Smooth muscle cell (in vitro differentiated cells): ENCODE measurements at regions not wholly inside any gene's neighbourhood (a gene's known extent, or its start where the extent isn't known, plus 50 kb on each side); places are given as distances from the start of the nearest gene placed in this dataset.
"Not testable (repeated sequence)": the region's sequence is repeated elsewhere in the genome, so short reads cannot be mapped to it uniquely, and the experiment has no call there.

Experiments
- DNase-seq: peaks from one replicate; lab custom pipeline; 2025; ENCODE audit not compliant: unreplicated experiment; lab: John Stamatoyannopoulos, UW
- H2AFZ ChIP-seq: fragments of 200-600 bp; sonication (generic); 2 replicates; pipeline ENCODE4 v1.6.0; 2016; ENCODE audit warnings: antibody characterized with exemption, low read depth, mild to moderate bottlenecking
- H3F3A ChIP-seq: fragments of 200-600 bp; sonication (generic); 2 replicates; pipeline ENCODE4 v1.6.0; 2017; ENCODE audit warnings: antibody characterized with exemption, low read depth
- H3K27ac ChIP-seq: fragments of 200-600 bp; sonication (generic); 2 replicates; pipeline ENCODE4 v1.5.1; 2016; ENCODE audit warnings: low read depth, mild to moderate bottlenecking
- H3K27me3 ChIP-seq: fragments of 200-600 bp; sonication (generic); 2 replicates; pipeline ENCODE4 v1.6.1; 2016; ENCODE audit warnings: low read depth, mild to moderate bottlenecking
- H3K36me3 ChIP-seq: fragments of 200-600 bp; sonication (generic); 2 replicates; pipeline ENCODE4 v1.5.1; 2016; ENCODE audit warnings: low read depth
- H3K4me1 ChIP-seq: fragments of 200-600 bp; sonication (generic); 2 replicates; pipeline ENCODE4 v1.5.1; 2016; ENCODE audit warnings: low read depth
- H3K4me2 ChIP-seq: fragments of 200-600 bp; sonication (generic); 2 replicates; pipeline ENCODE4 v1.6.0; 2016; ENCODE audit warnings: mild to moderate bottlenecking
- H3K4me3 ChIP-seq: fragments of 200-600 bp; sonication (generic); 2 replicates; pipeline ENCODE4 v1.5.1; 2016; ENCODE audit warnings: mild to moderate bottlenecking
- H3K79me2 ChIP-seq: fragments of 200-600 bp; sonication (generic); 2 replicates; pipeline ENCODE4 v1.6.0; 2016; ENCODE audit warnings: low read depth, mild to moderate bottlenecking
- H3K9ac ChIP-seq: fragments of 200-600 bp; sonication (generic); 2 replicates; pipeline ENCODE4 v1.6.0; 2016; ENCODE audit warnings: low read depth
- H3K9me3 ChIP-seq: fragments of 200-600 bp; sonication (generic); replicated peaks from 2 replicates; pipeline ENCODE4 v1.5.1; 2016; ENCODE audit warnings: low read depth
- H4K20me1 ChIP-seq: fragments of 200-600 bp; sonication (generic); 2 replicates; pipeline ENCODE4 v1.6.0; 2016; ENCODE audit warnings: low read depth
- CTCF ChIP-seq: fragments of 200-600 bp; sonication (generic); IDR thresholded peaks from 2 replicates; pipeline ENCODE4 v1.5.1; 2017; ENCODE audit warnings: borderline replicate concordance, mild to moderate bottlenecking, antibody characterized with exemption; ENCODE audit not compliant: insufficient read depth, poor library complexity, severe bottlenecking
- WGBS: methylation state at CpG from one replicate; pipeline ENCODE4 v1.1.7; 2016; ENCODE audit warnings: low lambda C conversion rate; 5-methylcytosine and 5-hydroxymethylcytosine counted together

- Histone ChIP-seq H2AFZ (no peak overlapping the region), H3K27me3 (no peaks in the 10 kb centered on the region), H4K20me1 (no peaks in the 10 kb centered on the region), H3K36me3 (no peaks in the 10 kb centered on the region), H3K4me1 (no peaks in the 10 kb centered on the region), H3K9me3 (no peaks in the 10 kb centered on the region), H3K9ac (no peak overlapping the region), H3K4me3 (no peak overlapping the region), H3K4me2 (peak overlapping the region; percentile 11), H3K27ac (no peak overlapping the region), H3K79me2 (no peaks in the 10 kb centered on the region), H3F3A (no peaks in the 10 kb centered on the region)
- no peak for DNase-seq
- WGBS: 29% methylated on average over 3 of the region's 3 CpGs
- TF ChIP-seq CTCF: no peak
These were observed 208.3 kb upstream of the NBEA start for GRCh38 chr13:34733721-34734120.

- H3K4me2 ChIP-seq: no peak overlapping the region
- no peaks in the 10 kb centered on the region for H3K9me3 ChIP-seq
- no peaks in the 10 kb centered on the region for H3K4me1 ChIP-seq
- no peaks in the 10 kb centered on the region for H3K36me3 ChIP-seq
- no peak overlapping the region for H3K4me3 ChIP-seq
- H2AFZ ChIP-seq: no peak overlapping the region
- DNase-seq: no peak
- no peaks in the 10 kb centered on the region for H3K27me3 ChIP-seq
- no peaks in the 10 kb centered on the region for H3K79me2 ChIP-seq
- H3F3A ChIP-seq: no peaks in the 10 kb centered on the region
- WGBS: 53% methylated on average over 2 of the region's 2 CpGs
- H3K27ac ChIP-seq: no peak overlapping the region
- no peaks in the 10 kb centered on the region for H4K20me1 ChIP-seq
- TF ChIP-seq CTCF: no peak
- H3K9ac ChIP-seq: no peak overlapping the region
These were observed 207.1 kb upstream of the NBEA start for GRCh38 chr13:34734932-34735331.

GRCh38 chr13:34738254-34738992 is 203.6 kb upstream of the NBEA start:
- 91% methylated on average over 7 of the region's 7 CpGs for WGBS
- Histone ChIP-seq H3K79me2 (no peaks in the 10 kb centered on the region), H3K4me2 (no peak overlapping the region), H4K20me1 (no peaks in the 10 kb centered on the region), H3K9me3 (no peaks in the 10 kb centered on the region), H2AFZ (no peak overlapping the region), H3K27ac (no peak overlapping the region), H3F3A (no peaks in the 10 kb centered on the region), H3K4me1 (no peaks in the 10 kb centered on the region), H3K36me3 (no peaks in the 10 kb centered on the region), H3K4me3 (no peak overlapping the region), H3K9ac (no peak overlapping the region), H3K27me3 (no peaks in the 10 kb centered on the region)
- no peak for TF ChIP-seq CTCF
- no peak for DNase-seq

GRCh38 chr13:34747056-34747455 is 195.0 kb upstream of the NBEA start:
- 70% methylated on average over 5 of the region's 5 CpGs for WGBS
- not testable (repeated sequence) for H3K27me3 ChIP-seq

More at GRCh38 chr13:34747056-34747455, 195.0 kb upstream of the NBEA start:
- H3K9me3 ChIP-seq, DNase-seq, H3F3A ChIP-seq, H3K36me3 ChIP-seq, H4K20me1 ChIP-seq, H2AFZ ChIP-seq, H3K79me2 ChIP-seq, H3K4me3 ChIP-seq: not testable (repeated sequence)
- peak overlapping the region; percentile 67 for H3K4me2 ChIP-seq
- peak overlapping the region; percentile 95 for H3K27ac ChIP-seq
- peak overlapping the region; percentile 32 for H3K9ac ChIP-seq
- H3K4me1 ChIP-seq: peaks cover 23% of the 10 kb centered on the region
